ENCODE measurements at regions not wholly inside any gene's neighbourhood (a gene's known extent, or its start where the extent isn't known, plus 50 kb on each side); places are given as distances from the start of the nearest gene placed in this dataset.

GRCh38 chr22:19574247-19574646 lies 50.0 kb upstream of the CLDN5 start:
- H3K4me1 ChIP-seq (ENCODE audit: control insufficient read depth, insufficient read depth, low read length), result peaks cover 12% of the 10 kb centered on the region; the same call in 1 of the 2 replicates
- H3K27me3 ChIP-seq (ENCODE audit: control insufficient read depth, insufficient read depth, low read length), result no peaks in the 10 kb centered on the region

GRCh38 chr22:19576460-19577421 lies 52.5 kb upstream of the CLDN5 start:
- no peak overlapping the region for H3K4me3 ChIP-seq (ENCODE audit: low read depth, low read length)
- peaks cover 12% of the 10 kb centered on the region; the same call in 1 of the 2 replicates for H3K4me1 ChIP-seq (ENCODE audit: control insufficient read depth, insufficient read depth, low read length)
- H3K27ac ChIP-seq (ENCODE audit: low read depth, low read length), result no peak overlapping the region
- no peaks in the 10 kb centered on the region for H3K27me3 ChIP-seq (ENCODE audit: control insufficient read depth, insufficient read depth, low read length)
- H3K9ac ChIP-seq (ENCODE audit: low read length), result no peak overlapping the region
- no peaks in the 10 kb centered on the region for H3K9me3 ChIP-seq (ENCODE audit: control insufficient read depth, insufficient read depth, low read depth, low read length)
- H3K36me3 ChIP-seq (ENCODE audit: control insufficient read depth, insufficient read depth, low read length), result no peaks in the 10 kb centered on the region

More at GRCh38 chr22:19574247-19574646, 50.0 kb upstream of the CLDN5 start:
- Histone ChIP-seq H3K36me3 (ENCODE audit: control insufficient read depth, insufficient read depth, low read length) (no peaks in the 10 kb centered on the region), H3K27ac (ENCODE audit: low read depth, low read length) (no peak overlapping the region), H3K9me3 (ENCODE audit: control insufficient read depth, insufficient read depth, low read depth, low read length) (no peaks in the 10 kb centered on the region), H3K4me3 (ENCODE audit: low read depth, low read length) (no peak overlapping the region), H3K9ac (ENCODE audit: low read length) (no peak overlapping the region)

- Histone ChIP-seq H3K36me3 (ENCODE audit: control insufficient read depth, insufficient read depth, low read length) (no peaks in the 10 kb centered on the region), H3K27ac (ENCODE audit: low read depth, low read length) (no peak overlapping the region), H3K27me3 (ENCODE audit: control insufficient read depth, insufficient read depth, low read length) (no peaks in the 10 kb centered on the region), H3K9me3 (ENCODE audit: control insufficient read depth, insufficient read depth, low read depth, low read length) (no peaks in the 10 kb centered on the region), H3K9ac (ENCODE audit: low read length) (no peak overlapping the region), H3K4me1 (ENCODE audit: control insufficient read depth, insufficient read depth, low read length) (peaks cover 12% of the 10 kb centered on the region; the same call in 1 of the 2 replicates), H3K4me3 (ENCODE audit: low read depth, low read length) (no peak overlapping the region)
These were observed 53.3 kb upstream of the CLDN5 start for GRCh38 chr22:19577422-19577966.

- H3K27ac ChIP-seq (ENCODE audit: low read depth, low read length), result no peak overlapping the region
- no peak overlapping the region for H3K9ac ChIP-seq (ENCODE audit: low read length)
- no peaks in the 10 kb centered on the region for H3K9me3 ChIP-seq (ENCODE audit: control insufficient read depth, insufficient read depth, low read depth, low read length)
- no peak overlapping the region for H3K4me3 ChIP-seq (ENCODE audit: low read depth, low read length)
- H3K4me1 ChIP-seq (ENCODE audit: control insufficient read depth, insufficient read depth, low read length), result peaks cover 12% of the 10 kb centered on the region; the same call in 1 of the 2 replicates
- no peaks in the 10 kb centered on the region for H3K27me3 ChIP-seq (ENCODE audit: control insufficient read depth, insufficient read depth, low read length)
- no peaks in the 10 kb centered on the region for H3K36me3 ChIP-seq (ENCODE audit: control insufficient read depth, insufficient read depth, low read length)
These were observed 54.2 kb upstream of the CLDN5 start for GRCh38 chr22:19578180-19579004.

GRCh38 chr22:19579115-19579811 lies 55.1 kb upstream of the CLDN5 start:
- Histone ChIP-seq H3K27me3 (ENCODE audit: control insufficient read depth, insufficient read depth, low read length) (no peaks in the 10 kb centered on the region), H3K36me3 (ENCODE audit: control insufficient read depth, insufficient read depth, low read length) (no peaks in the 10 kb centered on the region), H3K27ac (ENCODE audit: low read depth, low read length) (no peak overlapping the region), H3K4me3 (ENCODE audit: low read depth, low read length) (no peak overlapping the region), H3K9ac (ENCODE audit: low read length) (no peak overlapping the region), H3K9me3 (ENCODE audit: control insufficient read depth, insufficient read depth, low read depth, low read length) (no peaks in the 10 kb centered on the region), H3K4me1 (ENCODE audit: control insufficient read depth, insufficient read depth, low read length) (peaks cover 12% of the 10 kb centered on the region; the same call in 1 of the 2 replicates)

- no peak overlapping the region for H3K27ac ChIP-seq (ENCODE audit: low read depth, low read length)
- H3K4me3 ChIP-seq (ENCODE audit: low read depth, low read length), result no peak overlapping the region
- no peaks in the 10 kb centered on the region for H3K36me3 ChIP-seq (ENCODE audit: control insufficient read depth, insufficient read depth, low read length)
- no peak overlapping the region for H3K9ac ChIP-seq (ENCODE audit: low read length)
- no peaks in the 10 kb centered on the region for H3K27me3 ChIP-seq (ENCODE audit: control insufficient read depth, insufficient read depth, low read length)
- no peaks in the 10 kb centered on the region for H3K9me3 ChIP-seq (ENCODE audit: control insufficient read depth, insufficient read depth, low read depth, low read length)
- H3K4me1 ChIP-seq (ENCODE audit: control insufficient read depth, insufficient read depth, low read length), result peaks cover 12% of the 10 kb centered on the region; the same call in 1 of the 2 replicates
These were observed 55.7 kb upstream of the CLDN5 start for GRCh38 chr22:19579880-19580279.

GRCh38 chr22:19580291-19580890 lies 56.2 kb upstream of the CLDN5 start:
- no peak overlapping the region for H3K27ac ChIP-seq (ENCODE audit: low read depth, low read length)
- H3K9me3 ChIP-seq (ENCODE audit: control insufficient read depth, insufficient read depth, low read depth, low read length), result no peaks in the 10 kb centered on the region
- no peaks in the 10 kb centered on the region for H3K36me3 ChIP-seq (ENCODE audit: control insufficient read depth, insufficient read depth, low read length)
- peaks cover 12% of the 10 kb centered on the region; the same call in 1 of the 2 replicates for H3K4me1 ChIP-seq (ENCODE audit: control insufficient read depth, insufficient read depth, low read length)
- no peak overlapping the region for H3K4me3 ChIP-seq (ENCODE audit: low read depth, low read length)
- H3K27me3 ChIP-seq (ENCODE audit: control insufficient read depth, insufficient read depth, low read length), result no peaks in the 10 kb centered on the region
- no peak overlapping the region for H3K9ac ChIP-seq (ENCODE audit: low read length)

- no peaks in the 10 kb centered on the region for H3K9me3 ChIP-seq (ENCODE audit: control insufficient read depth, insufficient read depth, low read depth, low read length)
- no peaks in the 10 kb centered on the region for H3K27me3 ChIP-seq (ENCODE audit: control insufficient read depth, insufficient read depth, low read length)
- no peak overlapping the region for H3K9ac ChIP-seq (ENCODE audit: low read length)
- peaks cover 4% of the 10 kb centered on the region; the same call in 1 of the 2 replicates for H3K4me1 ChIP-seq (ENCODE audit: control insufficient read depth, insufficient read depth, low read length)
- H3K36me3 ChIP-seq (ENCODE audit: control insufficient read depth, insufficient read depth, low read length), result no peaks in the 10 kb centered on the region
- H3K27ac ChIP-seq (ENCODE audit: low read depth, low read length), result no peak overlapping the region
- H3K4me3 ChIP-seq (ENCODE audit: low read depth, low read length), result no peak overlapping the region
These were observed 58.0 kb upstream of the CLDN5 start for GRCh38 chr22:19582033-19582693.

- Histone ChIP-seq H3K27ac (ENCODE audit: low read depth, low read length) (no peak overlapping the region), H3K9me3 (ENCODE audit: control insufficient read depth, insufficient read depth, low read depth, low read length) (no peaks in the 10 kb centered on the region), H3K4me1 (ENCODE audit: control insufficient read depth, insufficient read depth, low read length) (no peaks in the 10 kb centered on the region), H3K36me3 (ENCODE audit: control insufficient read depth, insufficient read depth, low read length) (no peaks in the 10 kb centered on the region), H3K4me3 (ENCODE audit: low read depth, low read length) (no peak overlapping the region), H3K27me3 (ENCODE audit: control insufficient read depth, insufficient read depth, low read length) (no peaks in the 10 kb centered on the region), H3K9ac (ENCODE audit: low read length) (no peak overlapping the region)
These were observed 62.9 kb upstream of the CLDN5 start for GRCh38 chr22:19586922-19587684.
